Fibroblast of lung (primary cell): ENCODE measurements at regions not wholly inside any gene's neighbourhood (a gene's known extent, or its start where the extent isn't known, plus 50 kb on each side); places are given as distances from the start of the nearest gene placed in this dataset.

Experiments used
- CTCF ChIP-seq, 2 donors: IDR thresholded peaks in 1 of 2; conservative IDR thresholded peaks in 1 of 2; 1 replicate in 1 of 2; 2 replicates in 1 of 2; pipeline ENCODE4 v1.5.1; 2011 to 2012; ENCODE audit warnings: low read length in 2 of 2, control low read depth in 1 of 2, inconsistent platforms in 1 of 2, low read depth in 1 of 2, mild to moderate bottlenecking in 1 of 2
- EZH2 ChIP-seq: IDR thresholded peaks from 2 replicates; pipeline ENCODE4 v1.5.1; 2012; ENCODE audit warnings: low read length, control low read depth, mild to moderate bottlenecking; ENCODE audit errors: missing control alignments

- TF ChIP-seq EZH2 (no peak), CTCF (conservative IDR thresholded peaks at IDR 0.05 in 1 of 2, IDR thresholded peaks at IDR 0.05 in 1 of 2; ENCODE audit: low read depth in 1 of 2, low read length in 2 of 2) (no peak)
Observed at GRCh38 chr13:108369412-108369811, 99.9 kb downstream of the TNFSF13B start.
